Mesendoderm (in vitro differentiated cells): ENCODE measurements at regions not wholly inside any gene's neighbourhood (a gene's known extent, or its start where the extent isn't known, plus 50 kb on each side); places are given as distances from the start of the nearest gene placed in this dataset.
A peak's percentile ranks its signal among the peaks of the same experiment; 100 is the strongest.

Source experiments
- DNase-seq: peaks from one replicate; pipeline ENCODE4 v3.0.0; 2013
- H2AK5ac ChIP-seq: 2 replicates; pipeline ENCODE4 v1.6.1; 2013; ENCODE audit warnings: low read length, inconsistent platforms
- H2BK120ac ChIP-seq: 2 replicates; pipeline ENCODE4 v1.6.1; 2013; ENCODE audit warnings: low read depth, mild to moderate bottlenecking, low read length, moderate library complexity, mixed read lengths
- H2BK15ac ChIP-seq: replicated peaks from 2 replicates; pipeline ENCODE4 v1.6.1; 2013; ENCODE audit warnings: low read depth, mild to moderate bottlenecking, moderate library complexity
- H2BK5ac ChIP-seq: 2 replicates; pipeline ENCODE4 v1.6.1; 2013; ENCODE audit warnings: low read length, inconsistent platforms
- H3K18ac ChIP-seq: 2 replicates; pipeline ENCODE4 v1.6.1; 2013; ENCODE audit warnings: mild to moderate bottlenecking, low read length, mixed read lengths
- H3K23ac ChIP-seq: one replicate; pipeline ENCODE4 v1.6.1; 2013; ENCODE audit warnings: low read length
- H3K27ac ChIP-seq: 2 replicates; pipeline ENCODE4 v1.5.1; 2013; ENCODE audit warnings: low read depth, mild to moderate bottlenecking, inconsistent platforms, low read length, moderate library complexity
- H3K27me3 ChIP-seq: 2 replicates; pipeline ENCODE4 v1.6.1; 2013; ENCODE audit warnings: low read length, control low read depth, mild to moderate bottlenecking, inconsistent platforms; ENCODE audit not compliant: insufficient read depth, poor library complexity
- H3K36me3 ChIP-seq: 2 replicates; pipeline ENCODE4 v1.6.1; 2013; ENCODE audit warnings: low read length, inconsistent platforms; ENCODE audit not compliant: control insufficient read depth, insufficient read depth
- H3K4ac ChIP-seq: one replicate; pipeline ENCODE4 v1.6.1; 2013; ENCODE audit warnings: low read depth, mild to moderate bottlenecking, low read length, moderate library complexity
- H3K4me1 ChIP-seq: 2 replicates; pipeline ENCODE4 v1.6.1; 2013; ENCODE audit warnings: low read depth, low read length, inconsistent platforms; ENCODE audit not compliant: control insufficient read depth
- H3K4me2 ChIP-seq: 2 replicates; pipeline ENCODE4 v1.6.1; 2013; ENCODE audit warnings: low read length
- H3K4me3 ChIP-seq: 2 replicates; pipeline ENCODE4 v1.5.1; 2013; ENCODE audit warnings: mild to moderate bottlenecking, low read length
- H3K56ac ChIP-seq: one replicate; pipeline ENCODE4 v1.6.1; 2013; ENCODE audit warnings: low read length
- H3K79me1 ChIP-seq: 2 replicates; pipeline ENCODE4 v1.6.1; 2013; ENCODE audit warnings: low read length, inconsistent platforms
- H3K79me2 ChIP-seq: 2 replicates; pipeline ENCODE4 v1.6.1; 2013; ENCODE audit warnings: mild to moderate bottlenecking, low read length; ENCODE audit not compliant: control insufficient read depth, insufficient read depth
- H3K9ac ChIP-seq: 2 replicates; pipeline ENCODE4 v1.6.1; 2013; ENCODE audit warnings: low read length, inconsistent platforms
- H4K5ac ChIP-seq: one replicate; pipeline ENCODE4 v1.6.1; 2013; ENCODE audit warnings: low read length
- H4K8ac ChIP-seq: one replicate; pipeline ENCODE4 v1.6.1; 2013; ENCODE audit warnings: low read depth, mild to moderate bottlenecking, control low read depth, low read length, moderate library complexity
- WGBS: extraction: QIAGEN DNeasy Blood & Tissue Kit; methylation state at CpG from one replicate; pipeline ENCODE4 v1.1.7; 2013; ENCODE audit warnings: low lambda C conversion rate, missing lambda C conversion rate; ENCODE audit not compliant: insufficient coverage; ENCODE audit errors: extremely low coverage; 5-methylcytosine and 5-hydroxymethylcytosine counted together

DNA sequence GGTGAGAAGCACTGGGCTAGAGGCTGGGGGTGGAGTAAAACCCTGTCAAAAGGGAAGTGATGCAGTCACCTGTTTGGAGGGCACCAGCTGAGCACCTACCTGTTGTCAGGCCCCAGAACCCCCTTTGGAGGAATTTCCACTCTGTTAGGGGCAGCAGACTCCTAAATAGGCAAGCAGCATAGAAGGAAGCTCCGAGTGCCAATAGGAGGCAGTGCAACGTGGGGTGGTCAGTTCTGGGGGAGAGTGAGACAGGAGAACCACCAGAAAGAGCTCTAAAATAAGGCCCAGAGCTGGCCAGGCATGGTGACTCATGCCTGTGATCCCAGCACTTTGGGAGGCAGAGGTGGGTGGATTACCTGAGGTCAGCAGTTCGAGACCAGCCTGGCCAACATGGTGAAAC is 203.7 kb upstream of the ZC3H12A start:
- H2BK15ac ChIP-seq: no peak overlapping the region
- no peak overlapping the region for H3K56ac ChIP-seq
- H2AK5ac ChIP-seq: no peak overlapping the region
- no peak for DNase-seq
- no CpG with 5 or more reads among the region's 3 CpGs for WGBS
- H3K36me3 ChIP-seq: no peaks in the 10 kb centered on the region
- no peak overlapping the region for H2BK5ac ChIP-seq
- H3K27ac ChIP-seq: no peak overlapping the region
- no peak overlapping the region for H2BK120ac ChIP-seq
- H3K4me3 ChIP-seq: no peak overlapping the region
- no peak overlapping the region for H3K23ac ChIP-seq
- H3K4me2 ChIP-seq: no peak overlapping the region
- no peak overlapping the region for H4K8ac ChIP-seq
- H4K5ac ChIP-seq: no peak overlapping the region
- no peak overlapping the region for H3K4ac ChIP-seq
- H3K18ac ChIP-seq: no peak overlapping the region
- H3K9ac ChIP-seq: no peak overlapping the region
- no peaks in the 10 kb centered on the region for H3K79me2 ChIP-seq
- H3K79me1 ChIP-seq: no peaks in the 10 kb centered on the region
- H3K4me1 ChIP-seq: peaks cover 2% of the 10 kb centered on the region
- H3K27me3 ChIP-seq: no peaks in the 10 kb centered on the region

DNA sequence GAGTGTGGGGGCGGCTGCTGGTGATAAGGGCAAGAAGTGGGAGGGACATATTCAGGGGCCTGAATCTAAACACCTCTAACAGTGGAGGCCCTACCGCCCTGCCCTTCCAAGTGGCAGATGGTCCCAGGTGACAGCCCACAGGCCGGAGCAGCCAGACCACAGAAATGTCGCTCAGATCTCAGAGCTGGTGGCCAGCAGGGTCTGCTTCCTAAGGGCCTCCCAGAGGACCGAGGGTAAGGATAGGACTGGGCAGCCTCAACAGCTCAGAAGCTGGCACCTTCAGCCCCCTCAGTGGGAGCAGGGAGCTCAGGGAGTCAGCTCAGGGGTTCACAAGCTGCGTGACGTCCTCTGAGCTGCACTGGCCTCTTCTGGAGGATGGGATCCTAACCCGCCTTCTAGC is 201.8 kb upstream of the ZC3H12A start:
- Histone ChIP-seq H3K4me3 (no peak overlapping the region), H3K9ac (no peak overlapping the region), H3K79me2 (no peaks in the 10 kb centered on the region), H3K23ac (no peak overlapping the region), H3K4me1 (peaks cover 2% of the 10 kb centered on the region), H3K27me3 (no peaks in the 10 kb centered on the region), H3K4me2 (no peak overlapping the region), H3K27ac (no peak overlapping the region), H2BK15ac (no peak overlapping the region), H2BK5ac (no peak overlapping the region), H2BK120ac (no peak overlapping the region), H4K8ac (no peak overlapping the region), H4K5ac (no peak overlapping the region), H3K4ac (no peak overlapping the region), H3K79me1 (no peaks in the 10 kb centered on the region), H3K36me3 (no peaks in the 10 kb centered on the region), H3K18ac (no peak overlapping the region), H2AK5ac (no peak overlapping the region), H3K56ac (no peak overlapping the region)
- WGBS: no CpG with 5 or more reads among the region's 8 CpGs
- DNase-seq: no peak

DNA sequence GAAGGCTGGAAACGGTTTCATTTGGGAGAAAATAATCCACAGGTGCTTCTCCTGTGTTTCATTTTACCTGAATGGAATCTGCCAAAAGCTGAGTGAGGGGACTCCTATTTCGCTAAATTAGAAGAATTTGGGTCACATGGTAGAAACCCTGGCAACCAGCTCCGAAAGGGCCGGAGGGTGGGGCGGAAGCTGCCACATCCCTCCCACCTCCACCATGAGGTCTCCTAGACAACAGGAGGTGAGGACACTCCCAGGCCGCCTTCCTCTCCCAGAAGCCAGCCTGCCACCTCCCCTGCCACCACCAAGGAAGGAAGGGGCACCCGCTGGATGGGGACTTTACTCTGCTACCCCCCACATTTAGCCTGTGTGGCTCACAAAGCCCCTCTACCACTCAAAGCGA is 199.9 kb upstream of the ZC3H12A start:
- Histone ChIP-seq H3K9ac (no peak overlapping the region), H2BK15ac (no peak overlapping the region), H4K8ac (no peak overlapping the region), H3K36me3 (no peaks in the 10 kb centered on the region), H3K4me2 (no peak overlapping the region), H2AK5ac (no peak overlapping the region), H3K23ac (no peak overlapping the region), H2BK5ac (no peak overlapping the region), H3K79me1 (no peaks in the 10 kb centered on the region), H3K27ac (no peak overlapping the region), H3K4me3 (no peak overlapping the region), H3K27me3 (no peaks in the 10 kb centered on the region), H3K79me2 (no peaks in the 10 kb centered on the region), H3K56ac (peak overlapping the region; percentile 5), H3K4ac (no peak overlapping the region), H3K18ac (no peak overlapping the region), H3K4me1 (peaks cover 2% of the 10 kb centered on the region), H2BK120ac (no peak overlapping the region), H4K5ac (no peak overlapping the region)
- DNase-seq: no peak
- WGBS: no CpG with 5 or more reads among the region's 8 CpGs

DNA sequence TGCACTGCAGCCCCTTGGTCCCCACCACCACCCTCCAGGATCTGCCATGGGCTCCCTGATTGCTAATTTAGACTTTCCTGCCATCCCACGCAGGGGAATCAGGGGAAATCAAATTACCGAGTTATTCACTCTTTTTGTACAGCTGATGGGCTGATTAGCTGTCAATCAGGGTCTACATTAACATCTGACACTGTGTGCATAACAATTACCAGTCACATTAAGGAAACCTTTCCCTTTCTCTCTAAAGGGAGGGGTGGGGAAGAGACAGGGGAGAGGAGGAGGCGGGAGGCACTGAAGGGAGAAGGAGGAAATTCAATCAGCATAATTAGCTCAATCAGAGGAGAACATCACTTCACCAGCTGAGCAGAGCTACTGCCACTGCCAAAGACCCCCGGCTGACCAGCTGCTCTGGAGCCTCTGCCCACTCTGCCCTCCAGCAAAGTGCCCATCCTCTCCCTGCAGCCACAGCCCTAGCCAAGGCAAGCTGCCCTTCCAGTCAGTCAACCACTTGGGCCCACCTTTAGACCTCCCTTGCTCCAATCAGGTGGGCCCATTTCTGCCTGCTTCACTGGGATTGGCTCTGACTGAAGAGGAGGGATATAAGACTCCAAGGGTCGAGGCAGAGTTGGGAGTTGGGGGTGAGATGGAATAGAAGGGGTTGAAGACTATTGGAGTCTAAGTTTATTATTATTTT is 199.3 kb upstream of the ZC3H12A start:
- H4K5ac ChIP-seq: no peak overlapping the region
- no peak overlapping the region for H3K9ac ChIP-seq
- H3K23ac ChIP-seq: no peak overlapping the region
- H3K18ac ChIP-seq: no peak overlapping the region
- H3K4me2 ChIP-seq: no peak overlapping the region
- no CpG with 5 or more reads among the region's 5 CpGs for WGBS
- no peak overlapping the region for H2BK5ac ChIP-seq
- no peak overlapping the region for H2BK120ac ChIP-seq
- H3K4me1 ChIP-seq: peaks cover 2% of the 10 kb centered on the region
- no peak overlapping the region for H3K4ac ChIP-seq
- H4K8ac ChIP-seq: no peak overlapping the region
- no peaks in the 10 kb centered on the region for H3K79me1 ChIP-seq
- DNase-seq: peak; percentile 61
- H3K56ac ChIP-seq: peak overlapping the region; percentile 5
- H3K4me3 ChIP-seq: no peak overlapping the region
- H2AK5ac ChIP-seq: no peak overlapping the region
- no peaks in the 10 kb centered on the region for H3K36me3 ChIP-seq
- no peak overlapping the region for H3K27ac ChIP-seq
- H3K79me2 ChIP-seq: no peaks in the 10 kb centered on the region
- no peaks in the 10 kb centered on the region for H3K27me3 ChIP-seq
- no peak overlapping the region for H2BK15ac ChIP-seq

DNA sequence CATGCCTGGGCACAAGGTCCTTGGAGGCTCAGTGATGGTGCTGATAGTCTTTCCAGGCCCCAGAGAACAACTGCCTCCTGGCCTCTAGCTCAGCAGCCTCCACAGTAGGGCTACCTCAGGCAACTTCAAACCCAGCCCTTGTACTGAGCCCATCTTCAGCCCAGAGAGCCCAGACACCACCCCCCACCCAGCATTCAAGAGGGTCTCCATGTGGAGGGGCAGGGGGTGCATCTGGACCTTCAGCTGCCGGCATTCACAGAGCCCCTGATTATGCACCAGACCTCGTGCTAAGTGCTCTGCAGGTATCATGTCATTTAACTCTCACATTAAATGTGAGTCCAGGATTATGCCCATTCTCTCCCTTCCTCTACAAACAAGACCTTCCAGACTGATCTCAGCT is 197.0 kb upstream of the ZC3H12A start:
- no CpG with 5 or more reads among the region's 2 CpGs for WGBS
- no peak overlapping the region for H2BK120ac ChIP-seq
- DNase-seq: no peak

GRCh38 chr1:37281354-37281753 is 193.0 kb upstream of the ZC3H12A start:
- H4K5ac ChIP-seq: no peak overlapping the region
- H3K27ac ChIP-seq: no peak overlapping the region
- no peak for DNase-seq
- H3K79me1 ChIP-seq: no peaks in the 10 kb centered on the region
- no peak overlapping the region for H3K4me3 ChIP-seq
- H3K27me3 ChIP-seq: no peaks in the 10 kb centered on the region
- no peaks in the 10 kb centered on the region for H3K79me2 ChIP-seq
- no peak overlapping the region for H3K23ac ChIP-seq
- no peak overlapping the region for H3K9ac ChIP-seq
- WGBS: no CpG with 5 or more reads among the region's 3 CpGs
- no peak overlapping the region for H3K4ac ChIP-seq
- no peak overlapping the region for H3K4me2 ChIP-seq
- H2BK5ac ChIP-seq: no peak overlapping the region
- no peak overlapping the region for H3K56ac ChIP-seq
- H2AK5ac ChIP-seq: no peak overlapping the region
- no peak overlapping the region for H4K8ac ChIP-seq
- no peaks in the 10 kb centered on the region for H3K36me3 ChIP-seq
- no peak overlapping the region for H2BK120ac ChIP-seq
- no peak overlapping the region for H3K18ac ChIP-seq
- H2BK15ac ChIP-seq: no peak overlapping the region
- no peaks in the 10 kb centered on the region for H3K4me1 ChIP-seq

More for the DNA sequence above, 197.0 kb upstream of the ZC3H12A start:
- Histone ChIP-seq H3K56ac (no peak overlapping the region), H3K79me1 (no peaks in the 10 kb centered on the region), H3K18ac (no peak overlapping the region), H3K4me1 (peaks cover 2% of the 10 kb centered on the region), H3K36me3 (no peaks in the 10 kb centered on the region), H4K5ac (no peak overlapping the region), H2AK5ac (no peak overlapping the region), H3K4me2 (no peak overlapping the region), H3K27me3 (no peaks in the 10 kb centered on the region), H3K79me2 (no peaks in the 10 kb centered on the region), H3K23ac (no peak overlapping the region), H3K4me3 (no peak overlapping the region), H3K4ac (no peak overlapping the region), H3K9ac (no peak overlapping the region), H3K27ac (no peak overlapping the region), H2BK5ac (no peak overlapping the region), H2BK15ac (no peak overlapping the region), H4K8ac (no peak overlapping the region)
